Stomach (tissue), 8 donors: ENCODE measurements at regions not wholly inside any gene's neighbourhood (a gene's known extent, or its start where the extent isn't known, plus 50 kb on each side); places are given as distances from the start of the nearest gene placed in this dataset.

ENCODE experiments used
- DNase-seq, 2 donors: peaks; one replicate each; pipeline versions ENCODE4 v3.0.0 to v3.0.0-alpha.2; 2013 to 2019
- H3K27ac ChIP-seq, 5 donors: fragments of 200-600 bp in 4 of 5; sonication (generic) in 4 of 5; one replicate each; pipeline ENCODE4 v1.5.1; 2013 to 2019; ENCODE audit warnings: mild to moderate bottlenecking in 1 of 5, moderate library complexity in 1 of 5
- H3K27me3 ChIP-seq, 3 donors: fragments of 200-600 bp; sonication (generic); one replicate each; pipeline ENCODE4 v1.5.1; 2017 to 2019; ENCODE audit warnings: mixed run types in 1 of 3
- H3K36me3 ChIP-seq, 4 donors: fragments of 200-600 bp; sonication (generic); 1 replicate in 3 of 4; 2 replicates in 1 of 4; pipeline ENCODE4 v1.5.1; 2016 to 2019
- H3K4me1 ChIP-seq, 4 donors: fragments of 200-600 bp; sonication (generic); one replicate each; pipeline ENCODE4 v1.5.1; 2016 to 2019
- H3K4me3 ChIP-seq, 4 donors: fragments of 200-600 bp; sonication (generic) in 3 of 4; one replicate each; pipeline ENCODE4 v1.5.1; 2016 to 2019; ENCODE audit warnings: mild to moderate bottlenecking in 1 of 4
- H3K9me3 ChIP-seq, 4 donors: fragments of 200-600 bp; sonication (generic); one replicate each; pipeline ENCODE4 v1.5.1; 2016 to 2019
- CTCF ChIP-seq, 7 experiments: fragments of 450-650 bp in 4 of 7; fragments of 200-600 bp in 3 of 7; sonication (generic) in 3 of 7; IDR thresholded peaks; one replicate each; pipeline ENCODE4 v1.5.1; 2016 to 2019; ENCODE audit warnings: antibody characterized with exemption in 7 of 7, control low read depth in 2 of 7, mild to moderate bottlenecking in 1 of 7
- EP300 ChIP-seq: sonication (generic); formaldehyde crosslinking; IDR thresholded peaks from one replicate; pipeline ENCODE4 v1.6.1; 2017; ENCODE audit warnings: antibody characterized with exemption
- POLR2A ChIP-seq, 4 donors: fragments of 450-650 bp; IDR thresholded peaks; one replicate each; pipeline ENCODE4 v1.6.1; 2016; ENCODE audit warnings: antibody characterized with exemption in 4 of 4, control low read depth in 2 of 4, mild to moderate bottlenecking in 1 of 4, moderate library complexity in 1 of 4
- POLR2AphosphoS5 ChIP-seq, 3 donors: sonication (generic); formaldehyde crosslinking; IDR thresholded peaks; one replicate each; pipeline ENCODE4 v1.6.1; 2016; ENCODE audit warnings: antibody characterized with exemption in 3 of 3
- WGBS, 5 donors: extraction: QIAGEN DNeasy Blood & Tissue Kit in 3 of 5; methylation state at CpG; one replicate each; pipeline versions ENCODE4 v1.1.5 to v1.1.7; 2013 to 2018; 5-methylcytosine and 5-hydroxymethylcytosine counted together
- intact Hi-C: fragments of 100-400 bp; cut with DNase I; formaldehyde crosslinking; loops from one replicate; pipeline ENCODE4 v1.15.1; 2023; ENCODE audit warnings: low total_unique reads
- donor health status: healthy with polysubstance abuse.
- donor health status: Bipolar disorder and iron deficiency.
- donor health status: healthy.

- intact Hi-C loops, result no loop called here
- H3K27ac ChIP-seq, result no peak overlapping the region
- H3K36me3 ChIP-seq, result no peaks in the 10 kb centered on the region
- no peaks in the 10 kb centered on the region for H3K4me1 ChIP-seq
- no peak for DNase-seq
- no peak overlapping the region for H3K4me3 ChIP-seq
- no peaks in the 10 kb centered on the region for H3K27me3 ChIP-seq
- H3K9me3 ChIP-seq, result no peaks in the 10 kb centered on the region
- 85 to 91% (median 86%) methylated on average over 2 of the region's 2 CpGs for WGBS, 5 donors
- TF ChIP-seq POLR2AphosphoS5 (IDR thresholded peaks at IDR 0.05), result no peak
- no peak for TF ChIP-seq EP300
- TF ChIP-seq POLR2A (IDR thresholded peaks at IDR 0.05), result no peak
- no peak for TF ChIP-seq CTCF (IDR thresholded peaks at IDR 0.05)
Observed at GRCh38 chr13:62829486-62829885, 1413.8 kb upstream of the PCDH20 start.

GRCh38 chr13:62799931-62800436 lies 1384.3 kb upstream of the PCDH20 start:
- Histone ChIP-seq H3K36me3 (no peaks in the 10 kb centered on the region), H3K9me3 (peaks cover 0 to 6% (median 0%) of the 10 kb centered on the region in 4 donors), H3K27ac (no peak overlapping the region), H3K27me3 (no peaks in the 10 kb centered on the region), H3K4me1 (no peaks in the 10 kb centered on the region), H3K4me3 (no peak overlapping the region)
- TF ChIP-seq POLR2A (IDR thresholded peaks at IDR 0.05) (no peak), CTCF (IDR thresholded peaks at IDR 0.05) (no peak), POLR2AphosphoS5 (IDR thresholded peaks at IDR 0.05) (no peak), EP300 (no peak)
- 84 to 89% (median 88%) methylated on average over 5 of the region's 5 CpGs for WGBS, 5 donors
- intact Hi-C loops, result no loop called here
- no peak for DNase-seq

GRCh38 chr13:62799038-62799535 lies 1383.4 kb upstream of the PCDH20 start:
- DNase-seq, result no peak
- Histone ChIP-seq H3K27me3 (no peaks in the 10 kb centered on the region), H3K4me3 (no peak overlapping the region), H3K27ac (no peak overlapping the region), H3K9me3 (peaks cover 0 to 6% (median 0%) of the 10 kb centered on the region in 4 donors), H3K36me3 (no peaks in the 10 kb centered on the region), H3K4me1 (no peaks in the 10 kb centered on the region)
- intact Hi-C loops, result no loop called here
- TF ChIP-seq POLR2A (IDR thresholded peaks at IDR 0.05), result no peak
- no peak for TF ChIP-seq CTCF (IDR thresholded peaks at IDR 0.05)
- no peak for TF ChIP-seq POLR2AphosphoS5 (IDR thresholded peaks at IDR 0.05)
- TF ChIP-seq EP300, result no peak
- 80 to 93% (median 87%) methylated on average over 2 to 8 of the region's 8 CpGs for WGBS, 5 donors

- TF ChIP-seq POLR2A (IDR thresholded peaks at IDR 0.05), result no peak
- no peak for TF ChIP-seq POLR2AphosphoS5 (IDR thresholded peaks at IDR 0.05)
- no peak for TF ChIP-seq EP300
- no peak for TF ChIP-seq CTCF (IDR thresholded peaks at IDR 0.05)
- Histone ChIP-seq H3K36me3 (no peaks in the 10 kb centered on the region), H3K27me3 (no peaks in the 10 kb centered on the region), H3K27ac (no peak overlapping the region), H3K4me3 (no peak overlapping the region), H3K9me3 (peaks cover 0 to 2% (median 0%) of the 10 kb centered on the region in 4 donors), H3K4me1 (peaks cover 0 to 5% (median 0%) of the 10 kb centered on the region in 4 donors)
- DNase-seq, result no peak
- intact Hi-C loops, result no loop called here
- 50 to 63% (median 58%) methylated on average over 1 of the region's 1 CpG for WGBS, 5 donors
Observed at GRCh38 chr13:62793850-62794249, 1378.2 kb upstream of the PCDH20 start.
